HG03039 (cell line): ENCODE measurements at regions not wholly inside any gene's neighbourhood (a gene's known extent, or its start where the extent isn't known, plus 50 kb on each side); places are given as distances from the start of the nearest gene placed in this dataset.

Source experiments
- ATAC-seq: cut with Tn5 transposase; IDR thresholded peaks from one replicate; pipeline ENCODE4 v1.9.1; 2021; ENCODE audit warnings: mild to moderate bottlenecking, moderate library complexity; ENCODE audit not compliant: unreplicated experiment

- ATAC-seq = no peak
These were observed 499.3 kb downstream of the FOXG1 start for GRCh38 chr14:29265852-29266251.

DNA sequence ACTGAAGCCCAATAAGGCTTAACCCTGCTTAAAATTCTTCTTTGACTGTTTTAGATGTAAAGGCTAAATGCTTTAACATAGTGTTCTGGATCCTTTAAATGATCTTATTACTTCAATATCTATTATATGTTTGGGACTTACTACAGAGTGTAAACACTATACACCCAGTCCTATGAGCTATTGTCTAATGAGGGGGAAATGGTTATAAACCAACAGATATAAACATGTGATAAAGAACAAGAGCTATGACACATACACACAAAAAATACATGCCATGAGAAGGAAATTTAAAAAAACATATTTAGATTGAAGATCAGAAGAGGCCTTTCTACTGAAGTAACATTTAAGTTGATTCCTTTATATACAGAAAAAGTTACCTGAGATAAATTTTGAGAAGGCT, 505.1 kb downstream of the FOXG1 start:
- no peak for ATAC-seq

GRCh38 chr14:29273513-29273912, 506.9 kb downstream of the FOXG1 start:
- ATAC-seq = no peak

- no peak for ATAC-seq
These were observed 508.5 kb downstream of the FOXG1 start for GRCh38 chr14:29274890-29275596.

DNA sequence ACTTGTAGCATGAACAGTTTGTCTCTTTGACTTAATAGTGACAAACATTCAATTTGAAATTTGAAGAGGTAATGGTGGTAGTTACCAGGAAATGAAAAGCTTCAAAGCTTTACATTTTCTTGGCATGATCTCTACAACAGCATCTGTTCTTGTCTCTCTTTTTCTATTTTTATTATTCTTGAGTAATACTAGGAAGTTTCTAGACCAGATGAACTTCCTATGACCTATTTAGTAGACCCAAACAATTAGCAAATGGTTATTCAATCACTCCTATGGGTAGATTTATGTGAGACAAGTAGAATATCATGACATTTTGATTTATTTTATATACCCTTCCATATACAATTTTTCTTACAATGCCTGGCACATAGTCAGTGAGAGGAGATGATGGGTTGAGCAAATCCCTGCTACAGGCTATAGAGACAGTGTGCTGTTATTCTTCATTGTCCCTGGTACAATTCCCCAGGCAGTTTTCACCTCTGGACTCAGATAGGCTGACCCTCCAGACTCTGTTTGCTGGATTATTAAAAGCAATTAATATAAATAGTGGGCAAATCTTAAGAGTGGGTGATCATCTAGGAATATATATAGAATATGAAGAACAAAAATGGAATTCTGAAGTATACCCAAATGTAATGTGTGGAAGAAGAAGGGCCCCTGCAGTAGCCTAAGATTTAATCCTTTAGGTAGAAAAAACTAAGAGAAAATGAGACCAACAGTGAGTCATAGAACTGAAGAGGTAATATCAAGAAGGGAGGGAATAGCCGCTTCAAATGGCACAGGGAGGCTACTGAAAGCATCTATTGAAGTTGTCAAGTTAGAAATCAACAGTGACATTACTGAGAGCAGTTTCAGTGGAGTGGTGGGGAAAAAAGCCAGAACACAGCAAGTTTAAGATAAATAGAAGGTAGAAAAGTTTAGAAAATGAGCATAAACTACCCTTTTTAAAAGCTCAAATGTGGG, 512.0 kb downstream of the FOXG1 start:
- ATAC-seq = no peak

DNA sequence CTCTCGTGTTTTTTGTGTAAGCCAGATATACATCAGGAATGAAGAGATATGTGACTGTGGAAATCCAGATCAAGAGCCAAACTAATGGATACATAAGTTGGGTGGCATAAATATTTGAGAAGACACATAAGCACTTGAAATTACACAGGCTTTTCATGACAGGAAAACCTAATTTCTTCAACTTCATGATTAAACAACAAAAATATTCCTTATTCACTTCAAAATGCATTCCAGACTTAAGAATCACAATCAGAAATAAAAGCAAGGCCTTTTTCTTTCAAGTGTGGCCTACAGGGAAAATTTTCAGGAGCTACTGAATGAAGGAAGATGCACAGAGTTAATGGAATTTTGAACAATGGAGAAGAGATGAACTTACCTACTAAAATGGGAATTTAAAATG, 515.6 kb downstream of the FOXG1 start:
- ATAC-seq = no peak

DNA sequence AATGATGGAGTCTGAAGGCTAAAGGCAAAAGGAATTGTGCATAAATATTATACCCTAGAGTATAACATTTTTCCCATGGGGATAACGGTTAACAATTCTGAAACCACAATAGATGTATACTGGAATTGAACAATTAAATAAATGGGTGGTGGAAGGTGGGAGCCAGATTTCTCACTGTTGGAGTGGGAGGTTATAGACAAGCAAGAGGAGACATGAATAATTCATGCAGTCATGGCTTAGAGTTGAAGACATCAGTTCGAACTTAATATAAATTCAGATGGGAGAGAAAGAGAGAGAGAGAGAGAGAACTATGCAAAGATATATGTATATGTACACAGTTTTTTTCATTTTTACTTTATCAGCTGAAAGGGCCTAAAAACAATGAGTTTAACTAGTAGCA, 523.9 kb downstream of the FOXG1 start:
- ATAC-seq = no peak

GRCh38 chr14:29299372-29299771, 532.8 kb downstream of the FOXG1 start:
- no peak for ATAC-seq

DNA sequence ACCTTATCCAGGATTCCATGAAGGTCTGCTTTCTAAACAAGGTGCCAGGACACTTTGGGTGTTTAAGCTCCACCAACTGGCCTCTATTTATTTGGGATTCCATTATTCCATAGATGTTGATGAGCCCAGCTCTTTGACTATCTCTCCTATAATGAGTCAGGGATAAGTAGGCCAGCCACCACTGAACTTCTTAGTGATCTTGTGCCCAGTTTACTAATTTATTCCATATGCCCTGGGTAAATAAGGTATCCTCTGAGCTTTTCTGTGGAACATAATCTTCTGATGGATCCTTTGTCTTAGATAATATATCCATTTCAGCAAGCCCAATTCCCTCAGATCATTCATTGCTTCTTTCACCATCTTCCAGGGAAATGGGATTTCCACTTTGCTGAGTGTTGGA, 535.0 kb downstream of the FOXG1 start:
- ATAC-seq = no peak

GRCh38 chr14:29310210-29310609, 543.6 kb downstream of the FOXG1 start:
- no peak for ATAC-seq

GRCh38 chr14:29310757-29311156, 544.2 kb downstream of the FOXG1 start:
- ATAC-seq = no peak

- no peak for ATAC-seq
These were observed 545.4 kb downstream of the FOXG1 start for GRCh38 chr14:29311983-29312382.

- ATAC-seq = no peak
These were observed 550.3 kb downstream of the FOXG1 start for GRCh38 chr14:29316936-29317335.

- no peak for ATAC-seq
These were observed 550.8 kb downstream of the FOXG1 start for GRCh38 chr14:29317423-29317822.

GRCh38 chr14:29320286-29320685, 553.7 kb downstream of the FOXG1 start:
- ATAC-seq = no peak

DNA sequence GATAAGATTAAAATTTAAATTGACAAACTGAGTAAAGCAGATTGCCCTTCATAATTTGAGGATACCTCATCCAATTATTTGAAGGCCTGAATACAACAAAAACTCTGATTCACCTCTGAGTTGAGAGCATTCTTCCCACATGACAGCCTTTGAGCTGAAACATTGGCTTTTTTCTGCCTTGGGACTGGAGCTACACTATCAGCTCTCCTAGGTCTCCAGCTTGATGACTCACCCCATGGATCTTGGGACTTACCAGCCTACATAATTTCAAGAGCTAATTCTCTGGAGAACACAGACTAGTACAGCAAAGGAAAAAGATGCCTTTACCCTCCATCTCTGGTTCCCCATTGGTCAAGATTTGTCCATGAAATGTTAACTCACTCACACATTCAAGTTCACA, 555.1 kb downstream of the FOXG1 start:
- ATAC-seq = no peak

GRCh38 chr14:29339494-29340172, 573.0 kb downstream of the FOXG1 start:
- ATAC-seq = no peak

GRCh38 chr14:29348504-29348903, 579.1 kb downstream of the PRKD1 start:
- ATAC-seq = no peak

DNA sequence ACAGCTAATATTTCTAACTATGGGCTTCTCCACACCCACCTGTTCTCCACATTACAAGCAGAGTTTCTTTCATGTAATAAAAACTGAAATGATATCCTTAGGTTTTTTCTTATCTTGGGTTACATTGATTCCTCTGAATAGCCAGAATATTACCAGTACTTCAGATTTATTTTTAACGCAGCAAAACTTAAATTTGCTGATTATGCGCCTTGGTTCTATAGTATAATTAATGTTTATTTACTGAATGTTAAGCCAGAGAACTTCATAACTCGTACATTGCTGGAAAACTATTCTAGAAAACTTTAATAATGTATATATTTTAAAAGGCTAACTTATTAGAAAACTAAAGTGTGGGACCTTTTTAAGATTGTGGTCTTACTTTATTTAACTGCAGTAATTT, 577.2 kb downstream of the PRKD1 start:
- ATAC-seq = no peak

DNA sequence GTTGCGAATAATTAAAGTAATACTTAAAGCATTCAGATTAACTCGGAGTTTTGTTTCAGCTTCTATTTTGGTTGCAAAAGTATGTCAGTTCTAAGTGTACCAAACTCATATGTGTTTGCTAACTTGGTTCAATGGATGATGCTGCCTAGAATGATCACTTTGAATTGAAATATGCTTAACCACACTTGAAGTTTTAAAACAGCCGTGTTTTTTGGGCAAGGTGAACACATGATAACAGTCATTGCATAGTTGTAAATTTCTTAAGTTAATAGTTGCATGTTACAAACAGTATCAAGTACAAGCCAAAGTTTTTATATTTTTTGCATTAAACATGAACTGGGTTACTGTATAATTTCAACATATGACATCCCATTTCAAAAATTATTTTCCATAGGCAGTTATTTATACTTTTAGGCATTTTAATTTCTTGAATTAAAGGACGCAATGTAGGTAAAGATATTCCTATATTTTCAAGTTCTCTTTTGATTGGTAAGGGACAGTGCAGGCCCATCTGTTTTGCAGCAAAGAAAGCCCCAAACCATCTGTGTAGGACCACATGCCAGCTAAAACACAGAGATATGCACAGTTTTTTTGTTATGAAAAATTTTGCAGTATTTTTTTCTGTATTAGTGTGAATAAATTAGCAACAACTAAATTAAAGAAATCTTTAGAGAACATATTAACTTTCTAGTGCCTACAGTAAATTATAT, 575.5 kb downstream of the PRKD1 start:
- ATAC-seq = no peak

DNA sequence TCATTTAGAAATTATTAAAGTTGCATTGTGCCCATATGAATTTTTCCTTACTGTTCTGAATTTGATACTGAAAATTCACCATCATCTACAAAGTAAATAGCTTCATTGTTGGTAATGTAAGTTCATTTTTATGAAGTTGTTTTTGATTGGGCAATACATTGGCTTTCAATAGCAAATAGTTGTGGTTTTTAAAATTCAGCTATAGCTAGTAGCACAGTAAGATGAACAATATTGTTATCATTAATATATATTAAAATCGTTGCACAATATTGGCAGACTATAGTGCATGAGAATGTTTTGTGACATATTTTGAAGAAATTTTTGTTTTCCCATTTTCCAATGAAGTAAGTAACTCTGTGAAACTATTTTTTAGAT, 575.0 kb downstream of the PRKD1 start:
- no peak for ATAC-seq
